Prostate gland (tissue), 2 donors: ENCODE measurements at regions not wholly inside any gene's neighbourhood (a gene's known extent, or its start where the extent isn't known, plus 50 kb on each side); places are given as distances from the start of the nearest gene placed in this dataset.

ENCODE experiments used
- CTCF ChIP-seq, 4 experiments: fragments of 200-600 bp in 2 of 4; fragments of 450-650 bp in 2 of 4; sonication (generic) in 2 of 4; IDR thresholded peaks; 1 replicate in 3 of 4; 2 replicates in 1 of 4; pipeline ENCODE4 v1.5.1; 2016 to 2019; ENCODE audit warnings: antibody characterized with exemption in 4 of 4, mild to moderate bottlenecking in 2 of 4, moderate library complexity in 2 of 4
- POLR2A ChIP-seq: fragments of 450-650 bp; IDR thresholded peaks from one replicate; pipeline ENCODE4 v1.6.1; 2016; ENCODE audit warnings: antibody characterized with exemption, mild to moderate bottlenecking
- POLR2AphosphoS5 ChIP-seq: sonication (generic); formaldehyde crosslinking; IDR thresholded peaks from one replicate; pipeline ENCODE4 v1.6.1; 2017; ENCODE audit warnings: antibody characterized with exemption

- TF ChIP-seq CTCF (IDR thresholded peaks at IDR 0.05), result no peak
- TF ChIP-seq POLR2AphosphoS5, result no peak
- TF ChIP-seq POLR2A, result no peak
Measured at GRCh38 chr21:35222021-35222420, 172.9 kb upstream of the RUNX1 start.
